ENCODE measurements at regions not wholly inside any gene's neighbourhood (a gene's known extent, or its start where the extent isn't known, plus 50 kb on each side); places are given as distances from the start of the nearest gene placed in this dataset.
"Not testable (repeated sequence)": the region's sequence is repeated elsewhere in the genome, so short reads cannot be mapped to it uniquely, and the experiment has no call there.

DNA sequence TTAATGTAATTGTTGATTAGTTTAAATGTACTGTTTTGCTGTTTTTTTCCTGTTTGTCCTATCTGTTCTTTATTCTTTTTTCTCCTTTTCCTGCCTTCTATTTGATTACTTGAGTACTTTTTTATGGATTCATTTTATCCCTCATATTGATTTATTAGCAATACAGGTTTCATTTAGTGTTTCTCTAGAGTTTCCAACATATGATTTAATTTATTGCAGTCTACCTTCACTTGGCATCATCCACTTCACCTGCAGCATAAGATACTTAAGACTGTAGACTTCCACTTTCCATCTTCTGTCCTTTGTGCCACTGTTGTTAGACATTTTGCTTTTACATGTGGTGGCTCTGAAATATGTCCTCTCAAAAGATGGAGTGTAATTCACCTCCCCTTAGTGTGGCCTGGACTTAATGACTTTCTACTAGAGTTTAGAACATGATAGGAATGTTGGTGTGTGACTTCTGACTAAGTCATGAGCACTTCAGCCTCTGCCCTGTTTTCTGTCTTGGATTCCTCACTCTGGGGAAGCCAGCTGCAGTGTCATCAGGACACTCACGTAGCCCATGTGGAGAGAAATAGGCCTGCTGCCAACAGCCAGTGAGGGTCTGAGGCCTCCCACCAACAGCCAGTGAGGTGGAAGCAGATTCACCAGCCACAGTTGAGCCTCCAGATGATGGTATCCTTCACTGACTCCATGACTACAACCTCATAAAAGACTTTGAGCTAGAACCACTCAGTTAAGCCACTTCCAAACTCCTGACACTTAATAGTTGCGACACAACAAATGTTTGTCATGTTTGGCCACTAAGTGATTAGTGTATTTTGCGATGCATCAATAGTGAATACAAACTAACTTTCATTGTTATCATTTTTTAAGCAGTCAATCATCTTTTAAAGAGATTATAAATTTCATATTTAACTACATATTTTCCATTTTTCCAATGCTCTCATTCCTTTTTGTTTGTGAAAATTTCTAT lies 643.5 kb upstream of the DPP6 start:
- intact Hi-C loops (cut with DNase I), result no loop called here
- WGBS, 2 donors, result 58 to 73% methylated on average over 3 of the region's 3 CpGs
- TF ChIP-seq, protein P1, sequence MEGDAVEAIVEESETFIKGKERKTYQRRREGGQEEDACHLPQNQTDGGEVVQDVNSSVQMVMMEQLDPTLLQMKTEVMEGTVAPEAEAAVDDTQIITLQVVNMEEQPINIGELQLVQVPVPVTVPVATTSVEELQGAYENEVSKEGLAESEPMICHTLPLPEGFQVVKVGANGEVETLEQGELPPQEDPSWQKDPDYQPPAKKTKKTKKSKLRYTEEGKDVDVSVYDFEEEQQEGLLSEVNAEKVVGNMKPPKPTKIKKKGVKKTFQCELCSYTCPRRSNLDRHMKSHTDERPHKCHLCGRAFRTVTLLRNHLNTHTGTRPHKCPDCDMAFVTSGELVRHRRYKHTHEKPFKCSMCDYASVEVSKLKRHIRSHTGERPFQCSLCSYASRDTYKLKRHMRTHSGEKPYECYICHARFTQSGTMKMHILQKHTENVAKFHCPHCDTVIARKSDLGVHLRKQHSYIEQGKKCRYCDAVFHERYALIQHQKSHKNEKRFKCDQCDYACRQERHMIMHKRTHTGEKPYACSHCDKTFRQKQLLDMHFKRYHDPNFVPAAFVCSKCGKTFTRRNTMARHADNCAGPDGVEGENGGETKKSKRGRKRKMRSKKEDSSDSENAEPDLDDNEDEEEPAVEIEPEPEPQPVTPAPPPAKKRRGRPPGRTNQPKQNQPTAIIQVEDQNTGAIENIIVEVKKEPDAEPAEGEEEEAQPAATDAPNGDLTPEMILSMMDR (IDR thresholded peaks at IDR 0.05), result no peak

DNA sequence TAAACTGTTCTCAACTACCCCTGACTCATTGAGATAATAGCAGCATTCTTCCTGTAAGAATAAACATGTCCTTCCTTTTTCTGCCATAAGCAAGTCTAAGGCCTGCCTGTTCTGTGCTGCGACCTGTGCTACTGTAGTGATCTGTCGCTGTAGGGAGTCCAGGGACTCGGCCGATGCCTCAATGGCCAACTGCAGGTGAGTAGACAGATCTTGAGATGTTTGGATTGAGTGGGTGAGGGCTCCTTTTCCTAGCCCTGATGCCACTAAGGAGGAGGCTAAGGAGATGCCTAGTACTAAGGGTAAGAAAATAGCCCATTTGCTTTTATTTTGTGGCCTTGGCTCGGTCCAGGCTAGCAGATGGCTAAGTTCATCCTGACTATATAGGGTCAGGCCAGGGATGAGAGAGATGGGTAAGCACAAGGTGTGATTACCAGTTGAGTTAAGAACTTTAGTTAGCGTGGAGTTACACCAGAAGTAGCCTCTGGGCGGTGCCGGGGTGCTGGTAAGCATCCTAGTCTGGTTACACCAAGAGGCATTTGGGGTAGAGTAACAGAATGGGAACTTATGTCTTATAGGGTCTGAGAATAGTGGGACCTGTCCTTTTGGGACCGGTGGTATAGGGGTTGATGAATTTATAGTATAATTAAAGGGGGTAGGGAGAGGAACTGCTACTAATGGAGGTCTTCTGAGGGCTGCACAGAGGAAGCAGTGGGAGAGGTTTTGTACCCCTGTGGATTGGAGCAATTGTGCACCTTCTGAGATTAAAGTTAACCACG lies 642.4 kb upstream of the DPP6 start:
- intact Hi-C loops (cut with DNase I); DNase-seq; H3K27ac ChIP-seq; FAIRE-seq; ATAC-seq; H3K4me1 ChIP-seq; H3K9me3 ChIP-seq; H3K36me3 ChIP-seq; H3K4me3 ChIP-seq; H3K27me3 ChIP-seq: not testable (repeated sequence)
- 80 to 84% methylated on average over 10 of the region's 10 CpGs for WGBS, 2 donors

More for the DNA sequence above, 643.5 kb upstream of the DPP6 start:
- Histone ChIP-seq H3K27ac (no peak overlapping the region), H3K4me1 (no peaks in the 10 kb centered on the region), H3K36me3 (no peaks in the 10 kb centered on the region), H3K27me3 (no peaks in the 10 kb centered on the region), H3K9me3 (no peaks in the 10 kb centered on the region), H3K4me3 (no peak overlapping the region)
- ATAC-seq (no peak), DNase-seq (no peak), FAIRE-seq (no peak)

DNA sequence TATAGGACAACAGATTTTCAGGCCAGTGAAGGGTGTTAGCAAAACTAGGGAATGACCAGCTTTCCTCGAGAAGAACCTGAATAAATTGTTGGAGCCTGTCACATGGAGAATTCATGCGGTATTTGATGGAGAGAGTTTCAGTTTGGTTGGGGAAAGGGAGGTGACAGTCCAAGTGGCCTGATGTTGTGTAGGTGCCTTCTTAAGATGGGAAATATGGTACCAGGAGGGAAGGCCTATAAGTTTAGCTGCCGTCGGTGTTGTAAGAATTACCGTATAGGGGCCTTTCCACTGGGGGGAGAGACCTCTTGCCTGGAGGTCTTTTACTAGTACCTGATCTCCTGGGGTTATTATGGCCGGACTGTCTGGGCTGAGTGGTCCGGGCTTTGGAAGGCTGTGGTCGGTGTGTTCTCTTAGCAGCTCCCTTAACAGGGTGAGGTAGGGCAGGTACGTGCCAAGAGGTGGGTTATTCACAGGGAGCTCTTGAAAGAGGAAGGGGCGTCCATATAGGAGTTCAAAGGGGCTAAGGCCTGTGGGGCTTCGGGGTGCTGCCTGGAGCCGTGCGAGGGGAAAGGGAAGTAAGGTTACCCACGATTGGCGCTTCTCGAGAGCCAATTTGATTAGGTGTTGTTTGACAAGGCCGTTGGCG lies 641.1 kb upstream of the DPP6 start:
- FAIRE-seq; H3K27me3 ChIP-seq; ATAC-seq; H3K27ac ChIP-seq; H3K36me3 ChIP-seq; intact Hi-C loops (cut with DNase I); H3K4me1 ChIP-seq; DNase-seq; H3K9me3 ChIP-seq; H3K4me3 ChIP-seq: not testable (repeated sequence)
- 82 to 87% methylated on average over 18 of the region's 18 CpGs for WGBS, 2 donors

DNA sequence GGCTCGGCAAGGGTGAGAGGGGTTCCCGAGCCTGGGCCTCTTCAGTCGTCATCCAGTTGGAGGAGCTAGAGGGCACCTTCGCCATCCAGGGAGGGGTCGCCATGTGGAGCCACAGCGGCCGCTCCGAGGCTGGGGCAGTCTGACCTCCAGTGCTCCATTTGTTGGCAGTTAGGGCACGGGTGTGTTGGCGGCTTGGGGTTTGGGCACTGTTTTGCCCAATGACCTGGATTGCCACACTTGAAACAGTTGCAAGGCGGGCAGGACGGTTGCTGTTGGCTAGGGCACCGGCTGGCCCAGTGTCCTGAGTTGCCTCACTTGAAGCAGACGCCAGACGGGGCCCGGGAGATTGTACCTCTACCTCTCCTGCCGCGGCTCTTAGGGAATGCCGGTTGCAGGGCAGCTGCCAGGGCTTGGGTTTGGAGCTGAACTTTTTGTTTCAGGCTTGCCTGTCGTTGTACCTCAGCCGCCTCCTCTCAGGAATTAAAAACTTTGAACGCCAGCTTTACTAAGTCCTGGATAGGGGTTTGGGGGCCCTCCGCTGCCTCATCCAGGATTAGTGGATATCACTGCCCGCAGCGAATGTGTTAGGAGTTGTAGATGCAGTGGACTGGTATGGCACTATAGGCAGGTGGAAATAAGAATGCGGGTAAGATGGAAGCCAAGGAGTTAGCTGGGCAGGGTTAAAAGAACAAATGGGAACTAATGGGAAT lies 639.9 kb upstream of the DPP6 start:
- H3K27ac ChIP-seq; FAIRE-seq; H3K36me3 ChIP-seq; ATAC-seq; H3K9me3 ChIP-seq; intact Hi-C loops (cut with DNase I); H3K4me3 ChIP-seq; H3K4me1 ChIP-seq; H3K27me3 ChIP-seq: not testable (repeated sequence)
- DNase-seq, result peak in 1 of 6 donors; percentile 47
- WGBS, 2 donors, result 85 to 92% methylated on average over 26 of the region's 26 CpGs

DNA sequence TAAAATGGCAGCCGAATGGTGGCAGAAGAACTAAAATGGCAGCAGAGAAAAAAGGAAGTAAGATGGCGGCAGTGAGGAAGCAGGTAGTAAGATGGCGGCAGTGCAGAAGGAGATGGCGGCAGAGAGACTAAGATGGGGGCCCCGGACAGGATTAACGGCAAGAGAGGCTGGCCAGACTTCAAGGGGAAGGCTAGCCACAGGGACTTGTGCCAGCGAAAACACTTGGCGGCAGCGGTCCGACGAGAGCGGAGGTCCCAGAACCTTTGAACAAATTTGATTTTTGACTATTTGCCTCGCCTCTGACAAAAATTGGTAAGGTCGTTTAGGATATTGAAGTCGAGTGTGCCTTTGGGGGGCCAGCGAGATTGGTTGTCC lies 639.4 kb upstream of the DPP6 start:
- H3K27ac ChIP-seq; H3K9me3 ChIP-seq; H3K4me3 ChIP-seq; intact Hi-C loops (cut with DNase I); H3K27me3 ChIP-seq; FAIRE-seq; DNase-seq; ATAC-seq; H3K4me1 ChIP-seq; H3K36me3 ChIP-seq: not testable (repeated sequence)
- 80 to 85% methylated on average over 16 of the region's 16 CpGs for WGBS, 2 donors

DNA sequence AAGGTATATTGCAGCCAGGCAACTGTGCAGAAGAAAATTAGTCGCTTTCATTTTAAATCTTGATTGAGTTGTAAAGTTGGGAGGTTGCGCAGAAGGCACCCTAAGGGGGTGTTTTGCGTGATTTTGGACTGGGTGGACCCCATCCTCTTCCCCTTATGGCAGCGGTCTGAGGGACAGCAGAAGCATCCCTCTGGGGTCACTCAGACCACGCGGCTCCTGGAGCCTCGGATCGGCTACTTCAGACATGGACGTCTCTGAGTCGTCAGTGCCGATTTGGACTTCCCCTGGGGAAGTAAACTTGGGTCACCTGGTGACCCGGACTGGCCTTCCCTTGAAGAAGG lies 639.0 kb upstream of the DPP6 start:
- no peaks in the 10 kb centered on the region for H3K9me3 ChIP-seq
- FAIRE-seq (no peak), ATAC-seq (no peak), DNase-seq (no peak)
- WGBS, 2 donors, result 85 to 87% methylated on average over 12 of the region's 12 CpGs
- intact Hi-C loops (cut with DNase I), result no loop called here
- no peaks in the 10 kb centered on the region for H3K27me3 ChIP-seq
- no peak overlapping the region for H3K27ac ChIP-seq
- H3K4me1 ChIP-seq, result no peaks in the 10 kb centered on the region
- no peaks in the 10 kb centered on the region for H3K36me3 ChIP-seq
- no peak overlapping the region for H3K4me3 ChIP-seq
- TF ChIP-seq, protein P1 (IDR thresholded peaks at IDR 0.05), result no peak

Data from pancreas (tissue), 10 donors.